SIG-M5 treated with dmso at 0.1 percent for 504 hours (cell line): ENCODE measurements at regions not wholly inside any gene's neighbourhood (a gene's known extent, or its start where the extent isn't known, plus 50 kb on each side); places are given as distances from the start of the nearest gene placed in this dataset.
"Not testable (repeated sequence)": the region's sequence is repeated elsewhere in the genome, so short reads cannot be mapped to it uniquely, and the experiment has no call there.

Experiments
- DNase-seq: peaks from one replicate; lab custom pipeline; 2025; ENCODE audit not compliant: unreplicated experiment; lab: John Stamatoyannopoulos, UW

GRCh38 chr22:26804315-26804714, 146.9 kb downstream of the MIAT start:
- no peak for DNase-seq

GRCh38 chr22:26804911-26805539, 147.6 kb downstream of the MIAT start:
- DNase-seq = no peak

- no peak for DNase-seq
These were observed 149.2 kb downstream of the MIAT start for GRCh38 chr22:26806445-26807175.

GRCh38 chr22:26811647-26811992, 154.2 kb downstream of the MIAT start:
- no peak for DNase-seq

- DNase-seq = no peak
These were observed 155.3 kb downstream of the MIAT start for GRCh38 chr22:26812731-26813130.

- DNase-seq = no peak
These were observed 159.3 kb downstream of the MIAT start for GRCh38 chr22:26816726-26817125.

- no peak for DNase-seq
These were observed 160.5 kb downstream of the MIAT start for GRCh38 chr22:26817926-26818325.

- no peak for DNase-seq
These were observed 164.5 kb downstream of the MIAT start for GRCh38 chr22:26821854-26822253.

- DNase-seq = no peak
These were observed 164.9 kb downstream of the MIAT start for GRCh38 chr22:26822313-26822712.

GRCh38 chr22:26823966-26824365, 166.6 kb downstream of the MIAT start:
- DNase-seq = no peak

- DNase-seq = no peak
These were observed 168.9 kb downstream of the MIAT start for GRCh38 chr22:26825960-26826935.

GRCh38 chr22:26827611-26828010, 170.2 kb downstream of the MIAT start:
- no peak for DNase-seq

- DNase-seq = no peak
These were observed 170.9 kb downstream of the MIAT start for GRCh38 chr22:26828311-26828710.

GRCh38 chr22:26830837-26831236, 173.4 kb downstream of the MIAT start:
- DNase-seq = no peak

- no peak for DNase-seq
These were observed 177.6 kb downstream of the MIAT start for GRCh38 chr22:26835023-26835422.

- no peak for DNase-seq
These were observed 178.6 kb downstream of the MIAT start for GRCh38 chr22:26835929-26836528.

GRCh38 chr22:26837784-26838470, 180.5 kb downstream of the MIAT start:
- no peak for DNase-seq

- DNase-seq = no peak
These were observed 181.1 kb downstream of the MIAT start for GRCh38 chr22:26838471-26838825.

- no peak for DNase-seq
These were observed 181.8 kb downstream of the MIAT start for GRCh38 chr22:26839216-26839615.

GRCh38 chr22:26840770-26841169, 183.4 kb downstream of the MIAT start:
- DNase-seq = not testable (repeated sequence)

- no peak for DNase-seq
These were observed 184.7 kb downstream of the MIAT start for GRCh38 chr22:26842103-26842502.
